SK-N-SH (cell line): ENCODE measurements at regions not wholly inside any gene's neighbourhood (a gene's known extent, or its start where the extent isn't known, plus 50 kb on each side); places are given as distances from the start of the nearest gene placed in this dataset.
A peak's percentile ranks its signal among the peaks of the same experiment; 100 is the strongest.

Experiments
- CTCF ChIA-PET: fragments of 300-600, 350-600 bp; formaldehyde crosslinking; extraction: SDS; loops from one replicate; lab custom pipeline; 2021; lab: Yijun Ruan, JAX
- POLR2A ChIA-PET: fragments of 350-600 bp; sonication (Branson Sonifier 250); formaldehyde crosslinking; extraction: SDS; loops from one replicate; lab custom pipeline; 2020; ENCODE audit warnings: antibody characterized with exemption, inconsistent platforms; lab: Yijun Ruan, JAX
- DNase-seq: peaks from one replicate; pipeline ENCODE4 v3.0.0; 2012
- H2AFZ ChIP-seq: fragments of 200-600 bp; sonication (generic); 2 replicates; pipeline ENCODE4 v1.8.1; 2016; ENCODE audit warnings: antibody characterized with exemption, mild to moderate bottlenecking, low read depth
- H3F3A ChIP-seq: fragments of 200-600 bp; sonication (generic); replicated peaks from 2 replicates; pipeline ENCODE3; 2016; ENCODE audit warnings: antibody characterized with exemption, mild to moderate bottlenecking; ENCODE audit not compliant: insufficient read depth
- H3K27ac ChIP-seq, 2 experiments: fragments of 200-500 bp in 1 of 2; fragments of 200-600 bp in 1 of 2; sonication (Bioruptor generic) in 1 of 2; sonication (generic), shearing (Covaris generic) in 1 of 2; 2 replicates each; pipeline versions ENCODE4 v1.5.1 to v1.6.1; 2014 to 2016; ENCODE audit warnings: low read depth in 2 of 2, inconsistent platforms in 1 of 2, low read length in 1 of 2, mild to moderate bottlenecking in 1 of 2, mixed read lengths in 1 of 2
- H3K27me3 ChIP-seq: fragments of 200-600 bp; sonication (generic), shearing (Covaris generic); 2 replicates; pipeline ENCODE4 v1.6.1; 2016; ENCODE audit warnings: mixed run types; ENCODE audit not compliant: insufficient read depth
- H3K36me3 ChIP-seq, 2 experiments: fragments of 200-500 bp in 1 of 2; fragments of 200-600 bp in 1 of 2; sonication (Bioruptor generic) in 1 of 2; sonication (generic) in 1 of 2; replicated peaks in 1 of 2; 2 replicates each; pipeline versions ENCODE3 to v1.5.1; 2014 to 2016; ENCODE audit warnings: low read length in 1 of 2, mild to moderate bottlenecking in 1 of 2; ENCODE audit not compliant: insufficient read depth in 2 of 2, control insufficient read depth in 1 of 2
- H3K4me1 ChIP-seq, 2 experiments: fragments of 200-500 bp in 1 of 2; fragments of 200-600 bp in 1 of 2; sonication (Bioruptor generic) in 1 of 2; sonication (generic), shearing (Covaris generic) in 1 of 2; 2 replicates each; pipeline versions ENCODE4 v1.5.1 to v1.6.1; 2014 to 2016; ENCODE audit warnings: low read depth in 1 of 2, low read length in 1 of 2, mixed run types in 1 of 2; ENCODE audit not compliant: insufficient read depth in 2 of 2, control insufficient read depth in 1 of 2
- H3K4me2 ChIP-seq: fragments of 200-600 bp; sonication (generic), shearing (Covaris generic); 2 replicates; pipeline ENCODE4 v1.6.1; 2017; ENCODE audit warnings: mixed run types
- H3K4me3 ChIP-seq, 2 experiments: fragments of 200-500 bp in 1 of 2; fragments of 200-600 bp in 1 of 2; sonication (Bioruptor generic) in 1 of 2; sonication (generic), shearing (Covaris generic) in 1 of 2; 2 replicates each; pipeline versions ENCODE4 v1.5.1 to v1.8.1; 2014 to 2016; ENCODE audit warnings: low read depth in 2 of 2, inconsistent platforms in 1 of 2, low read length in 1 of 2, mild to moderate bottlenecking in 1 of 2, mixed read lengths in 1 of 2, moderate library complexity in 1 of 2
- H3K79me2 ChIP-seq: fragments of 200-600 bp; sonication (generic); 2 replicates; pipeline ENCODE4 v1.8.1; 2017; ENCODE audit warnings: mild to moderate bottlenecking; ENCODE audit not compliant: insufficient read depth
- H3K9ac ChIP-seq: fragments of 200-600 bp; sonication (generic); 2 replicates; pipeline ENCODE4 v1.6.1; 2017; ENCODE audit warnings: mixed run types
- H3K9me2 ChIP-seq: fragments of 200-600 bp; sonication (generic); 2 replicates; pipeline ENCODE4 v1.6.1; 2017; ENCODE audit warnings: mixed run types
- H3K9me3 ChIP-seq: fragments of 200-600 bp; sonication (generic); 2 replicates; pipeline ENCODE4 v1.6.1; 2017; ENCODE audit warnings: mixed run types, mild to moderate bottlenecking, moderate library complexity
- H4K20me1 ChIP-seq: fragments of 200-600 bp; sonication (generic); 2 replicates; pipeline ENCODE4 v1.6.1; 2017; ENCODE audit warnings: mild to moderate bottlenecking, mixed run types; ENCODE audit not compliant: insufficient read depth
- CHD2 ChIP-seq: fragments of 150-350 bp; IDR thresholded peaks from 2 replicates; pipeline ENCODE4 v1.6.1; 2018; ENCODE audit warnings: low read length; ENCODE audit not compliant: partially characterized antibody
- ELF1 ChIP-seq: IDR thresholded peaks from 2 replicates; pipeline ENCODE4 v1.4.0; 2012
- EP300 ChIP-seq, 2 experiments: IDR thresholded peaks; 2 replicates each; pipeline versions ENCODE4 v1.4.0 to v1.6.1; 2012; ENCODE audit warnings: borderline replicate concordance in 1 of 2, low read depth in 1 of 2, low read length in 1 of 2
- EZH2phosphoT487 ChIP-seq: fragments of 200-600 bp; sonication (generic); IDR thresholded peaks from 2 replicates; pipeline ENCODE4 v1.6.1; 2017; ENCODE audit warnings: low read depth, mixed run types, mild to moderate bottlenecking, antibody characterized with exemption, moderate library complexity, borderline replicate concordance
- FOXJ3 ChIP-seq: sonication (generic); formaldehyde crosslinking; IDR thresholded peaks from 2 replicates; pipeline ENCODE4 v1.5.1; 2020; ENCODE audit warnings: mild to moderate bottlenecking, missing genetic modification reagents
- GABPA ChIP-seq: IDR thresholded peaks from 2 replicates; pipeline ENCODE4 v1.4.0; 2012; ENCODE audit warnings: low read depth, mild to moderate bottlenecking
- IRF3 ChIP-seq: fragments of 150-350 bp; IDR thresholded peaks from 2 replicates; pipeline ENCODE4 v1.6.1; 2016; ENCODE audit warnings: mild to moderate bottlenecking, low read depth, low read length
- JUND ChIP-seq: IDR thresholded peaks from 2 replicates; pipeline ENCODE4 v1.4.0; 2012
- MXI1 ChIP-seq: IDR thresholded peaks from 2 replicates; pipeline ENCODE4 v1.6.1; 2012; ENCODE audit warnings: mild to moderate bottlenecking, low read depth, low read length, improper control_type of control experiment
- PBX3 ChIP-seq: IDR thresholded peaks from 2 replicates; pipeline ENCODE4; 2012
- POLR2AphosphoS5 ChIP-seq: IDR thresholded peaks from 2 replicates; pipeline ENCODE4 v1.6.1; 2012; ENCODE audit warnings: low read depth, low read length
- RAD21 ChIP-seq: IDR thresholded peaks from 2 replicates; pipeline ENCODE4 v1.6.1; 2012; ENCODE audit warnings: mild to moderate bottlenecking, low read length
- RFX5 ChIP-seq: IDR thresholded peaks from 2 replicates; pipeline ENCODE4 v1.6.1; 2012; ENCODE audit warnings: mild to moderate bottlenecking, improper control_type of control experiment, low read length
- RXRA ChIP-seq: IDR thresholded peaks from 2 replicates; pipeline ENCODE4 v1.4.0; 2012; ENCODE audit warnings: low read depth, mild to moderate bottlenecking, borderline replicate concordance
- SMC3 ChIP-seq: IDR thresholded peaks from 2 replicates; pipeline ENCODE4 v1.6.1; 2012; ENCODE audit warnings: low read depth, low read length, improper control_type of control experiment
- TAF1 ChIP-seq: IDR thresholded peaks from 2 replicates; pipeline ENCODE4 v1.6.1; 2012; ENCODE audit warnings: low read depth, mild to moderate bottlenecking, low read length, moderate library complexity, borderline replicate concordance
- TCF12 ChIP-seq: IDR thresholded peaks from 2 replicates; pipeline ENCODE4 v1.4.0; 2012
- TEAD4 ChIP-seq: IDR thresholded peaks from 2 replicates; pipeline ENCODE4 v1.4.0; 2012; ENCODE audit warnings: mild to moderate bottlenecking, borderline replicate concordance; ENCODE audit not compliant: insufficient read depth
- YY1 ChIP-seq: IDR thresholded peaks from 2 replicates; pipeline ENCODE4 v1.4.0; 2012; ENCODE audit warnings: low read depth, mild to moderate bottlenecking
- WGBS: methylation state at CpG from one replicate; pipeline ENCODE4 v1.1.6; 2017; ENCODE audit warnings: low lambda C conversion rate; 5-methylcytosine and 5-hydroxymethylcytosine counted together

GRCh38 chr15:88987934-88988671 lies 74.9 kb upstream of the MFGE8 start:
- Histone ChIP-seq H4K20me1 (no peaks in the 10 kb centered on the region), H3K4me1 (peaks cover 0 to 19% of the 10 kb centered on the region in 2 experiments; a peak in 1 of 4 replicates), H2AFZ (peak overlapping the region; percentile 41; the same call in 1 of the 2 replicates), H3K27me3 (no peaks in the 10 kb centered on the region), H3K9me3 (no peaks in the 10 kb centered on the region), H3K79me2 (no peaks in the 10 kb centered on the region), H3K27ac (no peak overlapping the region), H3K9ac (no peak overlapping the region), H3K4me3 (no peak overlapping the region), H3K9me2 (no peaks in the 10 kb centered on the region), H3F3A (peaks cover 20% of the 10 kb centered on the region), H3K36me3 (no peaks in the 10 kb centered on the region), H3K4me2 (no peak overlapping the region)
- WGBS, result 70% methylated on average over 8 of the region's 8 CpGs
- ChIA-PET CTCF (interaction anchor here (1.1 to 2.2 kb wide), 3 partner anchors 10 to 83 kb away, joined by 3 to 5 read pairs (median 4); no protein-coding TSS in a partner anchor), POLR2A (no interaction called here)
- TF ChIP-seq IRF3 (no peak), RAD21 (no peak), TAF1 (no peak), CHD2 (no peak), PBX3 (no peak), RFX5 (no peak), SMC3 (no peak), YY1 (no peak), JUND (no peak), POLR2AphosphoS5 (no peak), EP300 (IDR thresholded peaks at IDR 0.05; ENCODE audit: borderline replicate concordance in 1 of 2, low read depth in 1 of 2, low read length in 1 of 2) (no peak), FOXJ3 (CRISPR knock-in tag) (no peak), RXRA (no peak), EZH2phosphoT487 (no peak), MXI1 (no peak), TCF12 (no peak), TEAD4 (no peak), ELF1 (no peak), GABPA (no peak)
- DNase-seq, result no peak
